Mesendoderm (in vitro differentiated cells): ENCODE measurements at regions not wholly inside any gene's neighbourhood (a gene's known extent, or its start where the extent isn't known, plus 50 kb on each side); places are given as distances from the start of the nearest gene placed in this dataset.

Experiments used
- DNase-seq: peaks from one replicate; pipeline ENCODE4 v3.0.0; 2013
- H2AK5ac ChIP-seq: 2 replicates; pipeline ENCODE4 v1.6.1; 2013; ENCODE audit warnings: low read length, inconsistent platforms
- H2BK120ac ChIP-seq: 2 replicates; pipeline ENCODE4 v1.6.1; 2013; ENCODE audit warnings: low read depth, mild to moderate bottlenecking, low read length, moderate library complexity, mixed read lengths
- H2BK15ac ChIP-seq: replicated peaks from 2 replicates; pipeline ENCODE4 v1.6.1; 2013; ENCODE audit warnings: low read depth, mild to moderate bottlenecking, moderate library complexity
- H2BK5ac ChIP-seq: 2 replicates; pipeline ENCODE4 v1.6.1; 2013; ENCODE audit warnings: low read length, inconsistent platforms
- H3K18ac ChIP-seq: 2 replicates; pipeline ENCODE4 v1.6.1; 2013; ENCODE audit warnings: mild to moderate bottlenecking, low read length, mixed read lengths
- H3K23ac ChIP-seq: one replicate; pipeline ENCODE4 v1.6.1; 2013; ENCODE audit warnings: low read length
- H3K27ac ChIP-seq: 2 replicates; pipeline ENCODE4 v1.5.1; 2013; ENCODE audit warnings: low read depth, mild to moderate bottlenecking, inconsistent platforms, low read length, moderate library complexity
- H3K27me3 ChIP-seq: 2 replicates; pipeline ENCODE4 v1.6.1; 2013; ENCODE audit warnings: low read length, control low read depth, mild to moderate bottlenecking, inconsistent platforms; ENCODE audit not compliant: insufficient read depth, poor library complexity
- H3K36me3 ChIP-seq: 2 replicates; pipeline ENCODE4 v1.6.1; 2013; ENCODE audit warnings: low read length, inconsistent platforms; ENCODE audit not compliant: control insufficient read depth, insufficient read depth
- H3K4ac ChIP-seq: one replicate; pipeline ENCODE4 v1.6.1; 2013; ENCODE audit warnings: low read depth, mild to moderate bottlenecking, low read length, moderate library complexity
- H3K4me1 ChIP-seq: 2 replicates; pipeline ENCODE4 v1.6.1; 2013; ENCODE audit warnings: low read depth, low read length, inconsistent platforms; ENCODE audit not compliant: control insufficient read depth
- H3K4me2 ChIP-seq: 2 replicates; pipeline ENCODE4 v1.6.1; 2013; ENCODE audit warnings: low read length
- H3K4me3 ChIP-seq: 2 replicates; pipeline ENCODE4 v1.5.1; 2013; ENCODE audit warnings: mild to moderate bottlenecking, low read length
- H3K56ac ChIP-seq: one replicate; pipeline ENCODE4 v1.6.1; 2013; ENCODE audit warnings: low read length
- H3K79me1 ChIP-seq: 2 replicates; pipeline ENCODE4 v1.6.1; 2013; ENCODE audit warnings: low read length, inconsistent platforms
- H3K79me2 ChIP-seq: 2 replicates; pipeline ENCODE4 v1.6.1; 2013; ENCODE audit warnings: mild to moderate bottlenecking, low read length; ENCODE audit not compliant: control insufficient read depth, insufficient read depth
- H3K9ac ChIP-seq: 2 replicates; pipeline ENCODE4 v1.6.1; 2013; ENCODE audit warnings: low read length, inconsistent platforms
- H4K5ac ChIP-seq: one replicate; pipeline ENCODE4 v1.6.1; 2013; ENCODE audit warnings: low read length
- H4K8ac ChIP-seq: one replicate; pipeline ENCODE4 v1.6.1; 2013; ENCODE audit warnings: low read depth, mild to moderate bottlenecking, control low read depth, low read length, moderate library complexity
- WGBS: extraction: QIAGEN DNeasy Blood & Tissue Kit; methylation state at CpG from one replicate; pipeline ENCODE4 v1.1.7; 2013; ENCODE audit warnings: low lambda C conversion rate, missing lambda C conversion rate; ENCODE audit not compliant: insufficient coverage; ENCODE audit errors: extremely low coverage; 5-methylcytosine and 5-hydroxymethylcytosine counted together

DNA sequence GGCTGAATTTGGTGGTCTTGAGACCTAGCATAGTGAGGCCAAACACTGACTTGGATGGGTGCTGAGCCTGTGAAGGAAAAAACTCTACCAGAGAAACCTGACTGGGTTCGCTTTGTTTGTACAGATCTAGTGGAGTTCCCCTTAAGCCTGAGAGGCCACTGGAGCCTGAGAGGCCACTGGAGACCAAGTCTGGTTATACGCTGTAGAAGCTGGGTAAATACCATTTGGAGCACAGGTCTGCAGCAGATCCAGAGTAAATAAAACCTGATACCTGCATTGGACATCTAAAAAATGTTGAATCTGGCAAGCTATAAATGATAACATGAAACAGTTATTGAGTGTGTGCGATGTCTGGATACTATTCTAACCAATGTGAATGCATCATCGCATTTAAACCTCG, 104.3 kb upstream of the IGSF1 start:
- Histone ChIP-seq H4K8ac (no peak overlapping the region), H3K18ac (no peak overlapping the region), H3K9ac (no peak overlapping the region), H2BK5ac (no peak overlapping the region), H2BK120ac (no peak overlapping the region), H3K79me1 (no peaks in the 10 kb centered on the region), H3K4me1 (no peaks in the 10 kb centered on the region), H3K27ac (no peak overlapping the region), H3K79me2 (no peaks in the 10 kb centered on the region), H3K4me2 (no peak overlapping the region), H3K23ac (no peak overlapping the region), H3K27me3 (no peaks in the 10 kb centered on the region), H3K36me3 (no peaks in the 10 kb centered on the region), H3K4me3 (no peak overlapping the region), H3K56ac (no peak overlapping the region), H2AK5ac (no peak overlapping the region), H2BK15ac (no peak overlapping the region), H4K5ac (no peak overlapping the region), H3K4ac (no peak overlapping the region)
- no peak for DNase-seq
- no CpG with 5 or more reads among the region's 5 CpGs for WGBS

DNA sequence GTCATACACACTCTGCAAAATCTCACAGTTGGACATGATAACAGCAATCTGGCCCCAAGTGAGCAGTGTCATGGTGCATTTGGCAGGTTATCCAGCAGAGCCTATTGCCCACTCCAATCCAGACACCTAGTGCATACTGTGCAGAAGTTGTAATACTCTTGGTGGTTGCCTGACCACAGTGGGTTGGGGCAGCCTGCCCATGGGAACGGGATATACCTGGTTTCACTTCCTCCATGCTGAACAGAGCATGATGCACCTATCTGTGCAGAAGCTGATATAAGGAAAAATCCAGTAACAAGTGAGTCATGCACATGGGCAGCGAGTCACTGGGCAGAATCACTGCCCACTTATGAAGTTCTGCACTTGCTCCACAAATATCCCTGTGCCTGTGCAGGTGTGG, 105.3 kb upstream of the IGSF1 start:
- no peak overlapping the region for H2BK120ac ChIP-seq
- H3K4me3 ChIP-seq, result no peak overlapping the region
- H2BK15ac ChIP-seq, result no peak overlapping the region
- H3K4ac ChIP-seq, result no peak overlapping the region
- H3K36me3 ChIP-seq, result no peaks in the 10 kb centered on the region
- H2AK5ac ChIP-seq, result no peak overlapping the region
- H4K8ac ChIP-seq, result no peak overlapping the region
- H3K27ac ChIP-seq, result no peak overlapping the region
- no peak overlapping the region for H2BK5ac ChIP-seq
- no peak overlapping the region for H4K5ac ChIP-seq
- H3K27me3 ChIP-seq, result no peaks in the 10 kb centered on the region
- H3K79me1 ChIP-seq, result no peaks in the 10 kb centered on the region
- no peak overlapping the region for H3K56ac ChIP-seq
- H3K9ac ChIP-seq, result no peak overlapping the region
- H3K18ac ChIP-seq, result no peak overlapping the region
- no peak overlapping the region for H3K23ac ChIP-seq
- WGBS, result no CpG with 5 or more reads among the region's 2 CpGs
- no peaks in the 10 kb centered on the region for H3K79me2 ChIP-seq
- no peak overlapping the region for H3K4me2 ChIP-seq
- no peak for DNase-seq
- H3K4me1 ChIP-seq, result no peaks in the 10 kb centered on the region

DNA sequence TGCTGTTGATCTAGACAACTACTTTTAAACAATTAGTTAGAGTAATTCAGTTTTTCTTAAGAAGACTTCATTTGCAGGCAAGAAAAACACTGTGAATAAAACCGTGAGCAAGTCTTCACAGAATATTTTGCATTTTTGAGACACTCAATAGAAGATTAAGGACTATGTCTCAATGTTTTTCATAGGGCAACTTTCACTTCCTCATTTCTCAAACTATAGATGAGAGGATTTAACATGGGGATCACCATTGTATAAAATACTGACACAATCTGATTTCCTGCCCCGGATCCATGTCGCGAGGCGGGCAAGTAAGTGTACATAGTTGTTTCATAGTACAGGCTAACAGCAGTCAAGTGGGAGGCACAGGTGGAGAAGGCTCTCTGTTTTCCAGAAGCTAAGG, 108.8 kb upstream of the IGSF1 start:
- no peak overlapping the region for H2BK15ac ChIP-seq
- no peak overlapping the region for H3K4ac ChIP-seq
- H3K9ac ChIP-seq, result no peak overlapping the region
- H3K18ac ChIP-seq, result no peak overlapping the region
- no peaks in the 10 kb centered on the region for H3K4me1 ChIP-seq
- H2BK5ac ChIP-seq, result no peak overlapping the region
- H3K79me2 ChIP-seq, result no peaks in the 10 kb centered on the region
- H3K4me2 ChIP-seq, result no peak overlapping the region
- no peak overlapping the region for H3K4me3 ChIP-seq
- no peak overlapping the region for H3K56ac ChIP-seq
- no peak overlapping the region for H2AK5ac ChIP-seq
- no CpG with 5 or more reads among the region's 5 CpGs for WGBS
- H3K27me3 ChIP-seq, result no peaks in the 10 kb centered on the region
- no peak overlapping the region for H2BK120ac ChIP-seq
- no peak for DNase-seq
- no peak overlapping the region for H3K27ac ChIP-seq
- H3K23ac ChIP-seq, result no peak overlapping the region
- no peaks in the 10 kb centered on the region for H3K79me1 ChIP-seq
- no peak overlapping the region for H4K8ac ChIP-seq
- H3K36me3 ChIP-seq, result no peaks in the 10 kb centered on the region
- no peak overlapping the region for H4K5ac ChIP-seq

DNA sequence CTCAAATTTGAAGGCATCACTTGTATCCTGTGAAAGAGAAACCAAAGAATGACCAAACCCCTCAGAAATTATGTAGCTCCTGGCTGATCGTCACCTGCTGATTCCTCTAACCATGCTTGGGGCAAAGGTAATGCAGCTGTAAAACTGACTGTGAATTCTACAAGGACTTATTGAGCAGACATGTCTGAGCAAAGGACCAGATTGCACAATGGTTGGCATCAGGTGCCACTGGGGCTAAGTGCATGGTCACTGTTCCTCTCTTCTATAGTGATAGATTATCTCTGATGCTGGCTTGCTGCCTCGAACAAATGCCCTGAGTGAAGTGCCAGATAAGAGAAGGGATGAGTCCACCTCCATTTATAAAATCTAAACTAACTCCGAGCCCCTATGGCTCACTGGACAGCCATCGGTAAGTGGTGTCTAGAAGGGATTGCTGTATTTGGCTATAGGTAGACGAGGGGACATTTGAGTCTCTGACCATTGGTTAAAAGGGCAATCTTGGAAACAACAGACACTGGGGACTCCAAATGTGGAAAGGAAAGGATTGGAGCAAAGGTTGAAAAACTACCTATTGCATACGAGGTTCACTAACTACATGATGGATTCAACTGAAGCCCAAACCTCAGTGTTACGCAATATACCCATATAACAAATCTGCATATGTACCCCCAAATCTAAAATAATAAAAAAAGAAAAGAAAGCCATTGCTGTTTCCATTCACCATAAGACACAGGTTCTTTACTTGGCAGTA, 110.7 kb upstream of the IGSF1 start:
- Histone ChIP-seq H3K4me3 (no peak overlapping the region), H3K27me3 (no peaks in the 10 kb centered on the region), H2AK5ac (no peak overlapping the region), H3K36me3 (no peaks in the 10 kb centered on the region), H3K79me1 (no peaks in the 10 kb centered on the region), H2BK15ac (no peak overlapping the region), H3K4me1 (no peaks in the 10 kb centered on the region), H2BK5ac (no peak overlapping the region), H2BK120ac (no peak overlapping the region), H3K9ac (no peak overlapping the region), H3K4me2 (no peak overlapping the region), H3K23ac (no peak overlapping the region), H3K27ac (no peak overlapping the region), H3K18ac (no peak overlapping the region), H4K8ac (no peak overlapping the region), H4K5ac (no peak overlapping the region), H3K79me2 (no peaks in the 10 kb centered on the region), H3K56ac (no peak overlapping the region), H3K4ac (no peak overlapping the region)
- WGBS, result no CpG with 5 or more reads among the region's 7 CpGs
- no peak for DNase-seq

DNA sequence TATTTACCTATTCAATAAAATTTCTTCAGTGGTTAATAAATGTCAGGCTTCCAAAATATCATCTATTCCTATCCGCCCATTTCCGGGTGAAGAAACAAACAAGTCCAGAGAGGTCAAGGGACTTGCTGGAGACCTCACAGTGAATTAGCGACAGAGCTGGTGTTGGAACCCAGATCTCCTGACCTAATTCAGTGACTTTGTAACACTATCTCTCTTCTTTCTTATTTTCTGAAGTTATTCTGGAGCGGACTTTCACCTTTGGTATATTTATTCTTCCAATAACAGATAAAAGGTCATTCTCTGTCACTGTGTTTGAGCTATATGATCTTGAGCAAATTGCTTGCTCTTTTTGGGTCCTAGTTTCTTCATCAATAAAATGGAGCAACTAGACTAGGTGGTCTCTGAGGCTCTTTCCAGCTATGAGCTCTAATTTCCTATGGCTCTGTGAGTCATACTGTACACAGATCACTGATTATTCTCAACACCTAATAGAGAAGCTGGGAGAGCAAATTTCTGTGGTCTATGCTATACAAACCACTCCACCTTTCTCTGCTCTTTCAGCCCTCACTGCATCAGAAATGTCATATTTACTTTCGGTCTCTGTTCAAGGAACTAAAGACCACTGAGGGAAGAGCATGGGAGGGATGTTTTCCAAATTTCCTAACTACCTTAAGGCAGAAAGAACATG, 113.2 kb upstream of the IGSF1 start:
- Histone ChIP-seq H3K4me2 (no peak overlapping the region), H3K27me3 (no peaks in the 10 kb centered on the region), H3K4ac (no peak overlapping the region), H4K5ac (no peak overlapping the region), H2BK15ac (no peak overlapping the region), H2AK5ac (no peak overlapping the region), H2BK5ac (no peak overlapping the region), H3K4me1 (no peaks in the 10 kb centered on the region), H2BK120ac (no peak overlapping the region), H3K18ac (no peak overlapping the region), H3K79me1 (no peaks in the 10 kb centered on the region), H3K9ac (no peak overlapping the region), H4K8ac (no peak overlapping the region), H3K4me3 (no peak overlapping the region), H3K27ac (no peak overlapping the region), H3K56ac (no peak overlapping the region), H3K36me3 (no peaks in the 10 kb centered on the region), H3K23ac (no peak overlapping the region), H3K79me2 (no peaks in the 10 kb centered on the region)
- no peak for DNase-seq
- no CpG with 5 or more reads among the region's 5 CpGs for WGBS
